ENCODE measurements at regions not wholly inside any gene's neighbourhood (a gene's known extent, or its start where the extent isn't known, plus 50 kb on each side); places are given as distances from the start of the nearest gene placed in this dataset.

- POLR2A ChIA-PET = no interaction called here
Measured at GRCh38 chr6:54026652-54027400, 84.4 kb upstream of the MLIP start.

GRCh38 chr6:54028170-54028569, 83.1 kb upstream of the MLIP start:
- TF ChIP-seq CTCF (IDR thresholded peaks at IDR 0.05; ENCODE audit: insufficient read depth, low read length, missing control alignments) = no peak
- no peak for DNase-seq (ENCODE audit: low read depth, low spot score)
- POLR2A ChIA-PET = interaction anchor here (0.6 kb wide), 1 partner anchor 44 kb away, joined by 3 read pairs; no protein-coding TSS in a partner anchor
- CTCF ChIA-PET = no interaction called here
- H3K4me3 ChIP-seq (ENCODE audit: low read depth, low read length) = no peak overlapping the region

More at GRCh38 chr6:54026652-54027400, 84.4 kb upstream of the MLIP start:
- CTCF ChIA-PET = no interaction called here
- no peak for TF ChIP-seq CTCF (IDR thresholded peaks at IDR 0.05; ENCODE audit: insufficient read depth, low read length, missing control alignments)
- no peak for DNase-seq (ENCODE audit: low read depth, low spot score)
- no peak overlapping the region for H3K4me3 ChIP-seq (ENCODE audit: low read depth, low read length)

- ChIA-PET POLR2A (no interaction called here), CTCF (no interaction called here)
- H3K4me3 ChIP-seq (ENCODE audit: low read depth, low read length) = no peak overlapping the region
- DNase-seq (ENCODE audit: low read depth, low spot score) = no peak
- no peak for TF ChIP-seq CTCF (IDR thresholded peaks at IDR 0.05; ENCODE audit: insufficient read depth, low read length, missing control alignments)
Measured at GRCh38 chr6:54029187-54029586, 82.1 kb upstream of the MLIP start.

GRCh38 chr6:54031169-54031568, 80.1 kb upstream of the MLIP start:
- DNase-seq (ENCODE audit: low read depth, low spot score) = no peak
- POLR2A ChIA-PET = no interaction called here

GRCh38 chr6:54037277-54037779, 73.9 kb upstream of the MLIP start:
- H3K4me3 ChIP-seq (ENCODE audit: low read depth, low read length) = no peak overlapping the region
- CTCF ChIA-PET = no interaction called here
- no peak for TF ChIP-seq CTCF (IDR thresholded peaks at IDR 0.05; ENCODE audit: insufficient read depth, low read length, missing control alignments)
- POLR2A ChIA-PET = no interaction called here
- no peak for DNase-seq (ENCODE audit: low read depth, low spot score)

More at GRCh38 chr6:54031169-54031568, 80.1 kb upstream of the MLIP start:
- no peak overlapping the region for H3K4me3 ChIP-seq (ENCODE audit: low read depth, low read length)
- TF ChIP-seq CTCF (IDR thresholded peaks at IDR 0.05; ENCODE audit: insufficient read depth, low read length, missing control alignments) = no peak
- CTCF ChIA-PET = no interaction called here

- ChIA-PET POLR2A (no interaction called here), CTCF (no interaction called here)
- H3K4me3 ChIP-seq (ENCODE audit: low read depth, low read length) = no peak overlapping the region
- DNase-seq (ENCODE audit: low read depth, low spot score) = no peak
- TF ChIP-seq CTCF (IDR thresholded peaks at IDR 0.05; ENCODE audit: insufficient read depth, low read length, missing control alignments) = no peak
Measured at GRCh38 chr6:54040545-54040944, 70.7 kb upstream of the MLIP start.
